ENCODE measurements at regions not wholly inside any gene's neighbourhood (a gene's known extent, or its start where the extent isn't known, plus 50 kb on each side); places are given as distances from the start of the nearest gene placed in this dataset.

DNA sequence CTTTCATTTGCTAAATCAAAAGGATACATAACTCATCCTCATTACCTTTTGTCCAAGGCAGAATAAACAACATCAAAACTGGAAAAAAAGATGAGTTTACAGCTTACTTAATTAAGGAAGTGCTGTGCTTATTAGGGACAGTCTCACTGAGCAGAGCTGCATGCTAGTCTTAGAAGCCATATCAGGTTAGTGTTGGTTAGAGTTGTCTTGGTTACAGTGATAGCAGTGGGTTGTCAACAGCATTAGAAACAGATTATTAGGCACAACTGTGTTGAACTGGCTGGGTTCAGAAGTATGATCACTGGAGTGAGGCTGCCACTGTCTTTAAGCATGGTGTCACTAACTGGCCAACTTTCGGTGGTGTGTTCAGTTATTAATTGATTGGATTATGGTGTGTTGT is 503.9 kb upstream of the IGFBP3 start:
- Histone ChIP-seq H3K27ac (ENCODE audit: low read depth in 1 of 2, low read length in 2 of 2) (no peak overlapping the region), H3K4me3 (ENCODE audit: low read depth in 1 of 3, low read length in 3 of 3) (no peak overlapping the region), H3K4me1 (ENCODE audit: control insufficient read depth in 4 of 4, insufficient read depth in 4 of 4, low read length in 3 of 4) (no peaks in the 10 kb centered on the region), H3K36me3 (ENCODE audit: control insufficient read depth in 4 of 4, insufficient read depth in 3 of 4, low read depth in 1 of 4, low read length in 3 of 4) (no peaks in the 10 kb centered on the region), H3K27me3 (ENCODE audit: control insufficient read depth in 4 of 4, insufficient read depth in 4 of 4, low read length in 3 of 4) (no peaks in the 10 kb centered on the region), H3K9ac (ENCODE audit: low read depth in 1 of 2, low read length in 2 of 2) (no peak overlapping the region), H3K9me3 (ENCODE audit: control insufficient read depth in 4 of 4, low read length in 3 of 4) (no peaks in the 10 kb centered on the region)
- TF ChIP-seq, protein P1, sequence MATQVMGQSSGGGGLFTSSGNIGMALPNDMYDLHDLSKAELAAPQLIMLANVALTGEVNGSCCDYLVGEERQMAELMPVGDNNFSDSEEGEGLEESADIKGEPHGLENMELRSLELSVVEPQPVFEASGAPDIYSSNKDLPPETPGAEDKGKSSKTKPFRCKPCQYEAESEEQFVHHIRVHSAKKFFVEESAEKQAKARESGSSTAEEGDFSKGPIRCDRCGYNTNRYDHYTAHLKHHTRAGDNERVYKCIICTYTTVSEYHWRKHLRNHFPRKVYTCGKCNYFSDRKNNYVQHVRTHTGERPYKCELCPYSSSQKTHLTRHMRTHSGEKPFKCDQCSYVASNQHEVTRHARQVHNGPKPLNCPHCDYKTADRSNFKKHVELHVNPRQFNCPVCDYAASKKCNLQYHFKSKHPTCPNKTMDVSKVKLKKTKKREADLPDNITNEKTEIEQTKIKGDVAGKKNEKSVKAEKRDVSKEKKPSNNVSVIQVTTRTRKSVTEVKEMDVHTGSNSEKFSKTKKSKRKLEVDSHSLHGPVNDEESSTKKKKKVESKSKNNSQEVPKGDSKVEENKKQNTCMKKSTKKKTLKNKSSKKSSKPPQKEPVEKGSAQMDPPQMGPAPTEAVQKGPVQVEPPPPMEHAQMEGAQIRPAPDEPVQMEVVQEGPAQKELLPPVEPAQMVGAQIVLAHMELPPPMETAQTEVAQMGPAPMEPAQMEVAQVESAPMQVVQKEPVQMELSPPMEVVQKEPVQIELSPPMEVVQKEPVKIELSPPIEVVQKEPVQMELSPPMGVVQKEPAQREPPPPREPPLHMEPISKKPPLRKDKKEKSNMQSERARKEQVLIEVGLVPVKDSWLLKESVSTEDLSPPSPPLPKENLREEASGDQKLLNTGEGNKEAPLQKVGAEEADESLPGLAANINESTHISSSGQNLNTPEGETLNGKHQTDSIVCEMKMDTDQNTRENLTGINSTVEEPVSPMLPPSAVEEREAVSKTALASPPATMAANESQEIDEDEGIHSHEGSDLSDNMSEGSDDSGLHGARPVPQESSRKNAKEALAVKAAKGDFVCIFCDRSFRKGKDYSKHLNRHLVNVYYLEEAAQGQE (IDR thresholded peaks at IDR 0.05): no peak
- no peak for TF ChIP-seq NR2F2 (IDR thresholded peaks at IDR 0.05)
- TF ChIP-seq HNF4G (IDR thresholded peaks at IDR 0.05): no peak
- TF ChIP-seq GABPA (IDR thresholded peaks at IDR 0.05 in 1 of 2, conservative IDR thresholded peaks at IDR 0.05 in 1 of 2): no peak
- TF ChIP-seq, protein P2, sequence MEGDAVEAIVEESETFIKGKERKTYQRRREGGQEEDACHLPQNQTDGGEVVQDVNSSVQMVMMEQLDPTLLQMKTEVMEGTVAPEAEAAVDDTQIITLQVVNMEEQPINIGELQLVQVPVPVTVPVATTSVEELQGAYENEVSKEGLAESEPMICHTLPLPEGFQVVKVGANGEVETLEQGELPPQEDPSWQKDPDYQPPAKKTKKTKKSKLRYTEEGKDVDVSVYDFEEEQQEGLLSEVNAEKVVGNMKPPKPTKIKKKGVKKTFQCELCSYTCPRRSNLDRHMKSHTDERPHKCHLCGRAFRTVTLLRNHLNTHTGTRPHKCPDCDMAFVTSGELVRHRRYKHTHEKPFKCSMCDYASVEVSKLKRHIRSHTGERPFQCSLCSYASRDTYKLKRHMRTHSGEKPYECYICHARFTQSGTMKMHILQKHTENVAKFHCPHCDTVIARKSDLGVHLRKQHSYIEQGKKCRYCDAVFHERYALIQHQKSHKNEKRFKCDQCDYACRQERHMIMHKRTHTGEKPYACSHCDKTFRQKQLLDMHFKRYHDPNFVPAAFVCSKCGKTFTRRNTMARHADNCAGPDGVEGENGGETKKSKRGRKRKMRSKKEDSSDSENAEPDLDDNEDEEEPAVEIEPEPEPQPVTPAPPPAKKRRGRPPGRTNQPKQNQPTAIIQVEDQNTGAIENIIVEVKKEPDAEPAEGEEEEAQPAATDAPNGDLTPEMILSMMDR (IDR thresholded peaks at IDR 0.05; ENCODE audit: low read depth, low read length, missing input control): no peak
- TF ChIP-seq TAF1 (conservative IDR thresholded peaks at IDR 0.05): no peak
- TF ChIP-seq YY1 (IDR thresholded peaks at IDR 0.05): no peak
- no peak for TF ChIP-seq EGR1 (IDR thresholded peaks at IDR 0.05; ENCODE audit: low read depth in 2 of 2)
- no peak for TF ChIP-seq RXRA (IDR thresholded peaks at IDR 0.05)
- TF ChIP-seq FOXA1 (IDR thresholded peaks at IDR 0.05): no peak
- TF ChIP-seq FOXA2 (IDR thresholded peaks at IDR 0.05): no peak
- TF ChIP-seq RAD21 (IDR thresholded peaks at IDR 0.05): no peak
- TF ChIP-seq, protein P3, sequence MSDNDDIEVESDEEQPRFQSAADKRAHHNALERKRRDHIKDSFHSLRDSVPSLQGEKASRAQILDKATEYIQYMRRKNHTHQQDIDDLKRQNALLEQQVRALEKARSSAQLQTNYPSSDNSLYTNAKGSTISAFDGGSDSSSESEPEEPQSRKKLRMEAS (IDR thresholded peaks at IDR 0.05): no peak
- no peak for TF ChIP-seq SP1 (IDR thresholded peaks at IDR 0.05)
- TF ChIP-seq, protein P4, sequence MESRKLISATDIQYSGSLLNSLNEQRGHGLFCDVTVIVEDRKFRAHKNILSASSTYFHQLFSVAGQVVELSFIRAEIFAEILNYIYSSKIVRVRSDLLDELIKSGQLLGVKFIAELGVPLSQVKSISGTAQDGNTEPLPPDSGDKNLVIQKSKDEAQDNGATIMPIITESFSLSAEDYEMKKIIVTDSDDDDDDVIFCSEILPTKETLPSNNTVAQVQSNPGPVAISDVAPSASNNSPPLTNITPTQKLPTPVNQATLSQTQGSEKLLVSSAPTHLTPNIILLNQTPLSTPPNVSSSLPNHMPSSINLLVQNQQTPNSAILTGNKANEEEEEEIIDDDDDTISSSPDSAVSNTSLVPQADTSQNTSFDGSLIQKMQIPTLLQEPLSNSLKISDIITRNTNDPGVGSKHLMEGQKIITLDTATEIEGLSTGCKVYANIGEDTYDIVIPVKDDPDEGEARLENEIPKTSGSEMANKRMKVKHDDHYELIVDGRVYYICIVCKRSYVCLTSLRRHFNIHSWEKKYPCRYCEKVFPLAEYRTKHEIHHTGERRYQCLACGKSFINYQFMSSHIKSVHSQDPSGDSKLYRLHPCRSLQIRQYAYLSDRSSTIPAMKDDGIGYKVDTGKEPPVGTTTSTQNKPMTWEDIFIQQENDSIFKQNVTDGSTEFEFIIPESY (IDR thresholded peaks at IDR 0.05): no peak
- TF ChIP-seq JUND (IDR thresholded peaks at IDR 0.05): no peak
- TF ChIP-seq, protein P5, sequence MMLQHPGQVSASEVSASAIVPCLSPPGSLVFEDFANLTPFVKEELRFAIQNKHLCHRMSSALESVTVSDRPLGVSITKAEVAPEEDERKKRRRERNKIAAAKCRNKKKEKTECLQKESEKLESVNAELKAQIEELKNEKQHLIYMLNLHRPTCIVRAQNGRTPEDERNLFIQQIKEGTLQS (IDR thresholded peaks at IDR 0.05): no peak
- no peak for TF ChIP-seq HNF4A (conservative IDR thresholded peaks at IDR 0.05)
- no peak for DNase-seq (ENCODE audit: low spot score)
- WGBS: 95% methylated on average over 1 of the region's 1 CpG

Measured in liver (tissue), 8 donors.